Activated naive CD8-positive, alpha-beta T cell treated with anti-CD3 and anti-CD28 coated beads for 36 hours (primary cell): ENCODE measurements at regions not wholly inside any gene's neighbourhood (a gene's known extent, or its start where the extent isn't known, plus 50 kb on each side); places are given as distances from the start of the nearest gene placed in this dataset.

ENCODE experiments used
- DNase-seq: peaks from one replicate; pipeline ENCODE4 v3.0.0; 2021
- H3K27ac Mint-ChIP-seq: one replicate; pipeline ENCODE4 v1.8.0; 2022; ENCODE audit warnings: mild to moderate bottlenecking, moderate library complexity, mixed read lengths
- H3K27me3 Mint-ChIP-seq: one replicate; pipeline ENCODE4 v1.8.0; 2022; ENCODE audit warnings: mild to moderate bottlenecking, mixed read lengths
- H3K36me3 Mint-ChIP-seq: one replicate; pipeline ENCODE4 v1.8.0; 2021; ENCODE audit warnings: mild to moderate bottlenecking, mixed read lengths
- H3K4me1 Mint-ChIP-seq: one replicate; pipeline ENCODE4 v1.8.0; 2021; ENCODE audit warnings: mixed read lengths
- H3K4me3 Mint-ChIP-seq: one replicate; pipeline ENCODE4 v1.8.0; 2022; ENCODE audit warnings: mild to moderate bottlenecking, moderate library complexity, mixed read lengths
- H3K9me3 Mint-ChIP-seq: one replicate; pipeline ENCODE4 v1.8.0; 2022; ENCODE audit warnings: mixed read lengths

DNA sequence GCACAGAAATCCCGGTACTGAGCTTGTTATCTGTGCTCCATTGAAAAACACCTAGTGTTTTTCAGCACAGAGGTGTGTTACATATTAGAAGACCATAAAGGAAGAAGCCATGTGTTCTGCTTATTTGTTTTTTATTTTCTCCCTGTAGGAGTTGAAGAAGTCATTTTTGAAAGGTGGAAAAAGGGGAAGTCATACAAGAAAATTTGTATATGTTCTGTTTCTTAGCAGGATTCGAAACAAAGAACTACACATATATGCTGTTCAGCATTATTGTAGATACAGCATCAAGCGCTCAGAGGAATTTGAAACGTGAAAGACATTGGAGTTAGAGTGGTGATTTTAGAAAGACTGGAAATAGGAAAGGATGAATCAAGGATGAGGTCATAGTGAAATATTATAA, 345.3 kb upstream of the ADGRL2 start:
- no peak for DNase-seq
- H3K36me3 Mint-ChIP-seq, result no peaks in the 10 kb centered on the region
- H3K27me3 Mint-ChIP-seq, result no peaks in the 10 kb centered on the region
- no peaks in the 10 kb centered on the region for H3K4me1 Mint-ChIP-seq
- no peak overlapping the region for H3K4me3 Mint-ChIP-seq
- no peak overlapping the region for H3K27ac Mint-ChIP-seq
- no peaks in the 10 kb centered on the region for H3K9me3 Mint-ChIP-seq

DNA sequence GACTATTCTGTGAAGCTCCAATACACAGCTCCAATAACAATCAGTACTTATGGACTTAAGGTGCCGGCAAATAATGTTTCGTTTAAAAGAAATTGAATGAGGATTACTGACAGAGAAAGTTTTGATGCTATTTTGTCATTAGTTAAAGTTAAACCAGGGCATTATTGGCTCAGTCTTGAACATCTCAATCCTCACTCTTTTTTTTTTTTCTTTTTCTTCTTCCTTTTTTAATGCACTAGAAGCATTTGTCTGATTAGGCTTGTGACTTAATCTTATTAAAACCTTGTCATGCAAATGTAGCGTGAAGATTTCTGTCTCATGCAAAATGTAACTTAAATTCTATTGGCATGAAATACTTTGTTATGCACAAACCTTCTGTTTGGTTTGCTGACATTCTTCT, 346.8 kb upstream of the ADGRL2 start:
- H3K4me1 Mint-ChIP-seq, result no peaks in the 10 kb centered on the region
- H3K36me3 Mint-ChIP-seq, result no peaks in the 10 kb centered on the region
- no peak for DNase-seq
- H3K27ac Mint-ChIP-seq, result no peak overlapping the region
- H3K9me3 Mint-ChIP-seq, result no peaks in the 10 kb centered on the region
- H3K27me3 Mint-ChIP-seq, result no peaks in the 10 kb centered on the region
- H3K4me3 Mint-ChIP-seq, result no peak overlapping the region

DNA sequence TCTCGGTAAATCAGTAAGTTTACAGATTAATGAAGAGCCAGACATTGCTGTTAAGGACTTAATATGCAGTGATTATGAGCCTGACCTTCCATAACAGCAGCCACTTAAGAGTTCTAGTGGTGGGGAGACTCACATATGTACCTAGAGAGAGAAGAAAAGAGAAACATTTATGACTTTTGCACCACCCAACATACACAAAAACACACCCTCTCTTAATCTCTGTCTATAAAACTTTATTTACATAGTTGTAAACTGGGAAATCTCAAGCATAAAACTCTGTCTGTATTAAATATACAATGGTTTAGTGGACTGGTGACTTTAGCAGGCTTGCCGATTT, 347.4 kb upstream of the ADGRL2 start:
- H3K4me3 Mint-ChIP-seq, result no peak overlapping the region
- no peaks in the 10 kb centered on the region for H3K9me3 Mint-ChIP-seq
- H3K27ac Mint-ChIP-seq, result no peak overlapping the region
- no peak for DNase-seq
- H3K36me3 Mint-ChIP-seq, result no peaks in the 10 kb centered on the region
- H3K27me3 Mint-ChIP-seq, result no peaks in the 10 kb centered on the region
- H3K4me1 Mint-ChIP-seq, result no peaks in the 10 kb centered on the region

DNA sequence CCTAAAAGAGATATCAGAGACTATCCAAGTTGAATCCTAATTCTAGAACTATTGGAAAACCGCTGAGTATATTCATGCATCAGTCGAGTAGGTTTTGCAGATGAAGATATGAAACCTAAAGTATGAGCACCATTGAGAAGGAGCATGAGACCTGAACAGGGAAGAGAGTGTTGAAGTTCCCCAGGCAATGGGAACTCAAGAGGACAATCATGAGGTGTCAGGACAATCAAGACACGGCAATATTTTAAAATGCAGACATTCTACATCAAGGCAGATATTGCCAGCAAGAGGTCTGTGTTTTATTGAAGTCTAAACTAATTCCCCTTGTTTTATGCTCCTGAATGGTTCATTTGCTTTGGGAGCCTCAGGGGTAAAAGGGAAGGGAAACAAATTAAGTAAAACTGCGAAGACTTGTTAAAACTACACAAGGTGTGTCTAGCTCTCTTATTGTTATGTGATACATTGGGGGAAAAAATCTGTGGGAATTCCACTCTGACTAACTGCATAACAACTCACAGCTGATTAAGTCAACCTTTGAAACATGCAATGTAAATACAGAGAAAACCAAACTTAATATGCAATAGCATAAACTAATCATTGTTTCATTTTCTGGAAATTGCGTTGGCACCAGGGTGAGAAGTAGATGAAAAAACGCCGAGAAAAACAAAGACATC, 347.9 kb upstream of the ADGRL2 start:
- H3K27me3 Mint-ChIP-seq, result no peaks in the 10 kb centered on the region
- H3K4me3 Mint-ChIP-seq, result no peak overlapping the region
- H3K27ac Mint-ChIP-seq, result no peak overlapping the region
- no peaks in the 10 kb centered on the region for H3K4me1 Mint-ChIP-seq
- H3K36me3 Mint-ChIP-seq, result no peaks in the 10 kb centered on the region
- DNase-seq, result no peak
- no peaks in the 10 kb centered on the region for H3K9me3 Mint-ChIP-seq

DNA sequence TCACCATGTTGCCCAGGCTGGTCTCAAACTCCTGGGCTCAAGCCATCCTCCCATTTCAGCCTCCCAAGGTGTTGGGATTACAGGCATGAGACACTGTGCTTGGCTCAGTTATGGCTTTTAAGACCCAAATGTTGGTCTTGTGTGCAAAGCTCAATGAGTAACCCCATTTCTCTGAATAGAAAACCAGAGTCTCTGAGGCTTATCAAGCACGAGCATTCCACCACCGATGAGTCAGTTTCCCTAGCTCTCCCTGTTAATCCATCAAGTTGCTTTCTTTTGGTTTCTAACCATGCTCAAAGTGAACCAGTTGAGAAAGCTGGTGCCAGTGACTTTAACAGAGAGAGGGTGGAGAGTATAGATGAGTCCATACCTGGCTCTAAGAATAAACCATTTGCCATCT, 350.9 kb upstream of the ADGRL2 start:
- no peaks in the 10 kb centered on the region for H3K9me3 Mint-ChIP-seq
- no peaks in the 10 kb centered on the region for H3K27me3 Mint-ChIP-seq
- no peak overlapping the region for H3K27ac Mint-ChIP-seq
- no peaks in the 10 kb centered on the region for H3K4me1 Mint-ChIP-seq
- H3K36me3 Mint-ChIP-seq, result no peaks in the 10 kb centered on the region
- DNase-seq, result no peak
- H3K4me3 Mint-ChIP-seq, result no peak overlapping the region

DNA sequence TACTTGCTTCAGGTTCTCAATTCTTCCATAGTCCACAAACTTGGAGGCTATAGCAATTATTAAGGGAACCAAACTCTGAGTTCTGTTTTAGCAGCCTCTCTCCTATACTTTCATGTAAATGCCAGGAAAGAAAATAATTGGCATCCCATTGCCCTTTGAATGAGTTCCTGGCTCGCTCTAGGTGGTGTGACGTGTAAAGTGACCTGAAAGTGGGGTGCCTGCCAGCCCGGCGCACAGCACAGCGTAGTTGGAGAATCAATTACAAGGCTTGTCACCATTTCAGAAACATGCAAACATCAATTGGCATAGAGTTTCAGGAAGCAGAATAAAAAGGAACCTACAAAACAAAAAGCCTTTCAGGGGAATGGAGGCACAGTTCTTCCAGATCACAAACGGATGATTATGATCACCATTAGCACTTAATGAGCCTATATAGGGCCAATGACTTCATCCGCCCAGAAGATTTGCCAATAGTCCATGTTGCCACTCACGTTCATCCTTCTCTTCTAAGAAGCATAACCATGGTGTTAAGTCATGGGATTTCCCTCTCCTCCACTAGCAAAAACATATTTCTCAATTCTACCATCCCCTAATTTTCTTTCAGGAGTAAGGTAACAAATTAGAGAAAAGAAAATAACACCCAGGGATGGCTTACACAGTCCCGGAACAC, 354.6 kb upstream of the ADGRL2 start:
- H3K4me1 Mint-ChIP-seq, result no peaks in the 10 kb centered on the region
- H3K4me3 Mint-ChIP-seq, result no peak overlapping the region
- no peaks in the 10 kb centered on the region for H3K36me3 Mint-ChIP-seq
- no peak for DNase-seq
- H3K27ac Mint-ChIP-seq, result no peak overlapping the region
- no peaks in the 10 kb centered on the region for H3K27me3 Mint-ChIP-seq
- H3K9me3 Mint-ChIP-seq, result no peaks in the 10 kb centered on the region

DNA sequence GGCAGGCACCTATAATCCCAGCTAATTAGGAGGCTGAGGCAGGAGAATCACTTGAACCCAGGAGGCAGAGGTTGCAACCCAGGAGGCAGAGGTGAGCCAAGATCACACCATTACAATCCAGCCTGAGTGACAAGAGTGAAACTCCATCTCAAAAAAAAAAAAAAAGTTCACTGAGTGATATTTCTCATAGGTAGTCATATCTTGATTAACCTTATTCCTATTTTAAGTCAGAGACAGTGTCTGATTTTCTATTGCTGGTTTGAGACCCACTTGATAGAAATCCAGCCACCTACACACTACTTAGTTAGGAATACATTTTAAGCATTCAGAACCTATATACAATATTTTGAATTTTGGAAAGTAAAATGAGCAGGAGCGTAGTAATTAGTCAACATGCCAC, 357.4 kb upstream of the ADGRL2 start:
- Mint-ChIP-seq H3K4me3 (no peak overlapping the region), H3K4me1 (no peaks in the 10 kb centered on the region), H3K9me3 (no peaks in the 10 kb centered on the region), H3K27ac (no peak overlapping the region), H3K36me3 (no peaks in the 10 kb centered on the region), H3K27me3 (no peaks in the 10 kb centered on the region)
- DNase-seq, result no peak

DNA sequence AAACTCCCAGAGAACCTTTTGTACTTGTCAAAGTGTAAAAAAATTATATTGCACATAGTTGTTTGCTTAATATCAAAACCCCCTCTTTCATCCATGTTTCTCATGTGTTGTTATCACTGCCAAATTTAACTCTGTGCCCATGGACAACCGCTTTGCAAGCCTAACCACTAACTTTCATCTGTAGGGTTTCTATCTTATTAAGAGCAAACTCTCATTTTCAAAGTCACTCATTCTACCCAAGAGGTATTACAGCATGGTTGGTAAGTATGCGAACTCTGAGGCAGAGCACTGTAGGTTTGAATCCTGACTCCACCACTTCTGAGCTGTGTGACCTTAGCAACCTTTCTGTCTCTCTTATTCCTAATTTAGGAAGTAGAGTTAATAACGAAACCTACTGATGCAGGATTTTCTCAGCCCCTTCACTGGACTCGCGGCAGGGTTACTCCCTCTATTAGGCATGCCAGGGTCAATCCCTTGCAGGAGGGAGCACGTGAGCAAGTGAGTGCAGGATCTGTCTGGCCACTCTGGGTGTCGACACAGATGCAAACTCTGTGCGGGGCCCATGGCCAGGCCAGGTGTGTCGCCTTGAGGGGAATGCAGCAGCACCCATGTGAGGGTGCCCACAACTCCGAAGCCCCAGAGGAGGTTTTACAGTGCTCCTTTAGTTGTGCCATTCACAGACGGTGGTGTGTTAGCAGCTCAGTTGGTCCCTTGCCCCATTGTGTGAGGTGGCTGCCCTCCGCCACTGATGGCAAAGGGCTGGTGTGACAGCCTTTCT, 361.5 kb upstream of the ADGRL2 start:
- no peaks in the 10 kb centered on the region for H3K9me3 Mint-ChIP-seq
- H3K4me3 Mint-ChIP-seq, result no peak overlapping the region
- no peaks in the 10 kb centered on the region for H3K27me3 Mint-ChIP-seq
- no peak for DNase-seq
- H3K36me3 Mint-ChIP-seq, result no peaks in the 10 kb centered on the region
- no peak overlapping the region for H3K27ac Mint-ChIP-seq
- no peaks in the 10 kb centered on the region for H3K4me1 Mint-ChIP-seq

DNA sequence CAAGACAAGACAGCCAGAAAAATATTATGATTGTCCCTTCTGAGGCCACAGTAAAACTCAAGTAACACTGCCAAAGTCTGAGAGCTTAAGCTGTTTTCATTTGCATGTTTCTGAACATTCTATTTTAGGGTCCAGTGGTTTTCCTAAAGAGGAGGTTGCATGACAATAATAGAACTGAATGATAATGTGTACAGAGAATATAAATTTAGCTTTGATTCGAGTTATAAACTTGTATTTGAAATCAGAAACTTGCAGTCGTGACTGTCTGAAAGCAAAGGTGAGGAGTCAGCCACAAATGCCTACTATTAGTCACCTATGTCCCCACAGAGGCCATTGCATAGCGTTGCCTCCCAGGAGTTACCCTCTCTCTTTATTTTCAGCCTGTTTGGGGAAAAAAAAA, 363.1 kb upstream of the ADGRL2 start:
- Mint-ChIP-seq H3K27me3 (no peaks in the 10 kb centered on the region), H3K36me3 (no peaks in the 10 kb centered on the region), H3K9me3 (no peaks in the 10 kb centered on the region), H3K4me3 (no peak overlapping the region), H3K27ac (no peak overlapping the region), H3K4me1 (no peaks in the 10 kb centered on the region)
- no peak for DNase-seq

DNA sequence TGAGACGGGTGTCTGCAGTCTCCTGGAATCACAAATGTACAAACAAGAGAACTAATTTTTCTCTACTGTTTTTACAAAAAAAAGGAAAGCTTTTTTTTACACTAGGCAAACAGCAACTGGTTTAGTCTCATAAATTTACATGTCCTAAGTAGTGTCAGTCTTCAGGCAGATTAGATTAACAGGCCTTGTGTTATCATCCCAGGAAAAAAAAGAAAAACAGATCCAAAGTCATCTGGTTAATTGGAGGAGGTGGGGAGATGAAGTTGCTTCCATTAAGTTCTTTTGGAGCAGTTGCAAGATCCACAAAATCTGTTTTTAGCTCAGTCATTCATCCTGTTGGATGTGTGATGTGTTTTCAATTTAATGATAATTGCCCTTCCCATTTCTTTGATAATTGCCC, 363.5 kb upstream of the ADGRL2 start:
- no peaks in the 10 kb centered on the region for H3K27me3 Mint-ChIP-seq
- H3K4me1 Mint-ChIP-seq, result no peaks in the 10 kb centered on the region
- DNase-seq, result no peak

DNA sequence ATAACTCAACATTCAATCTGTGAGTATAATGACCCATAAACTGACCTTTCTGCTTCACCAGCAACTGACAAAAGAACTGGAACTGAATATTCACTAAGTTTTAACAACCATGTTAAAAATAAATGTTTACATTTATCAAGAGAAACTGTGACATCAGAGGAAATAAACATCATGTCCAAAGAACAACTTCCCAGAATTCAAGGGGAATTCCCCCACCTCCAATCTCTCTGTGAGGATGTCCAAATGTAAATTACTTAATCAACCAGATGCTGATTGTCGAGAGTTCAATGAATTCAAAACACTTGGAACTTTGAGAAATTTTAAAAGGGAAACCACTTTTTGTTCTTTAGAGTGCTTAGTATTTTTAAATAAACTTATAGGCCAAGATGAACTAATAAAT, 365.6 kb upstream of the ADGRL2 start:
- no peak for DNase-seq
- no peaks in the 10 kb centered on the region for H3K27me3 Mint-ChIP-seq
- H3K4me3 Mint-ChIP-seq, result no peak overlapping the region
- no peaks in the 10 kb centered on the region for H3K9me3 Mint-ChIP-seq
- H3K36me3 Mint-ChIP-seq, result no peaks in the 10 kb centered on the region
- no peaks in the 10 kb centered on the region for H3K4me1 Mint-ChIP-seq
- no peak overlapping the region for H3K27ac Mint-ChIP-seq

More for the DNA sequence above, 363.5 kb upstream of the ADGRL2 start:
- H3K27ac Mint-ChIP-seq, result no peak overlapping the region
- H3K4me3 Mint-ChIP-seq, result no peak overlapping the region
- no peaks in the 10 kb centered on the region for H3K9me3 Mint-ChIP-seq
- no peaks in the 10 kb centered on the region for H3K36me3 Mint-ChIP-seq

DNA sequence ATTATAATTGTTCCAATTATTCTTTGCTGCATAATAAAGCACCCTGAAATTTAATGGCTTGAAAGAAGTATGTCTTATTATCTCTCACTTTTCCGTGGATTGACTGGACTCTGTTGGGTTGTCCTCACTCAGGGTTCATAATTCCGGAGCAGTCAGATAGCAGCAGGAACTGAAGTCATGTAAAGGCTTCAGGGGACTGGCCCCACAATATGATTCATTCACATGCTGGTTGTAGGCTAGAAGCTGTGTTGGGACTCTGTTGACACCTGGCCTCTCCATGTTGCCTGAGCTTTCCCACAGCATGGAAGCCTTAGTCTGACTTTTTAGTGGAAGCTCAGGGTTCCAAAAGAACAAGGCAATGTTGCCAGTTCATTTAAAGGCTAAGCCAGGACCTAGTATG, 367.1 kb upstream of the ADGRL2 start:
- no peaks in the 10 kb centered on the region for H3K27me3 Mint-ChIP-seq
- no peaks in the 10 kb centered on the region for H3K36me3 Mint-ChIP-seq
- H3K4me3 Mint-ChIP-seq, result no peak overlapping the region
- H3K27ac Mint-ChIP-seq, result no peak overlapping the region
- H3K9me3 Mint-ChIP-seq, result no peaks in the 10 kb centered on the region
- H3K4me1 Mint-ChIP-seq, result no peaks in the 10 kb centered on the region
- DNase-seq, result no peak

DNA sequence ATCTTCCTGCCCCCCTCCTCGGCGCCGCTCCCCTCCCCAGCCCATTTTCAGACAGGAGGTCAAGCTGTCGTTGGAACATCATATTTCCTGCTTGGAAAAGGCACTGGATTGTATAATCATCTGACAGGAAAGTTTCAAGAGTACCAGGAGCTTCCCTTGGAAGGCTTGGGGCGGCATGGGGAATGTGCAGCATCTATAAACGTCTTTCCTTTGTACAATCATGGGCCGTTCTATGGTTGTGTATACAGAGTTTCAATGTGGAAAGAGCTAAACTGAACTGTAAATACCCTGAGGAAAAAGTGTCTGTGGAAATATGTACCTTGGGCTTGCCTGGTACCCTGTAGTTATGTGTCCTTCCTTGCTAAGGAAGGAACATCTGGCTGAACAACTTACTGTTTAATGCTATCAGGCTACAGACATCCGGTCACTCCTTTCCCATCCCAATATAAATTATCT, 368.1 kb upstream of the ADGRL2 start:
- Mint-ChIP-seq H3K27me3 (no peaks in the 10 kb centered on the region), H3K9me3 (no peaks in the 10 kb centered on the region), H3K36me3 (no peaks in the 10 kb centered on the region), H3K4me1 (no peaks in the 10 kb centered on the region), H3K4me3 (no peak overlapping the region), H3K27ac (no peak overlapping the region)
- DNase-seq, result no peak

DNA sequence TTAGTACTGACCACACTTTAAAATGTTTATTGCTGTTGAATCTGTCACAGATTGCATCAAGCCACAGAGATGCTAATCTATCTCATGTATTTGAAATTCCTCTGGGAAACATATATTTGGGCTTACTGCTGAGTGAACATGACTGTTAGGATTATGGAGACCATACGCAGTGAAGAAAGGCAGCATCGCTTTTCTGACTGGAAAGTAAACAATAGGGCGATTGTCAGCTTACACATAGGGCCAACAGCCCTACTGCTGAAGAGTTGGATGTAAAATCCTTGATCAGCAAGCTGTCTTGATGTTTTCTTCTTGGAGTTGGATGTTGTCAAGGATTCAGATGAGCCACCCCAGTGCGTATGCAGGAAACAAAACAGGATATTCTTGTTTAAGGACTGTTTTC, 368.7 kb upstream of the ADGRL2 start:
- Mint-ChIP-seq H3K36me3 (no peaks in the 10 kb centered on the region), H3K27me3 (no peaks in the 10 kb centered on the region), H3K9me3 (no peaks in the 10 kb centered on the region), H3K27ac (no peak overlapping the region), H3K4me1 (no peaks in the 10 kb centered on the region), H3K4me3 (no peak overlapping the region)
- DNase-seq, result no peak

DNA sequence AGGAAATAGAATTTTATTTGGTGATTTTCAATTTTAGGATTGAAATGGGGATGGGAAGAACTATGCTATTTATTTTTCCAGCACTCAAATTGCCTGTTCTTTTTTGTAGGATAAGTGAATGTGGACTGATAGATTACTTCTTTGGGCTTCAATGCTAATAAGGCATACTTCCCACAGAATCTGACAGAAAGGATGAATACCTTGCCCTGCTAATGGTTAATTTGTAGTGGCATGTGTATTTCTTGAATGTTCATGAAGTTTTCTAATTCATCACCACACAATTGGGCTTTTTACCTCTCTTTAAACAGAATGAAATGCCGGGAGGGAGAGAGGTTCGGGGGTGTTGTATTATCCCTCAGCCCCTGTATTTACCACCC, 369.1 kb upstream of the ADGRL2 start:
- Mint-ChIP-seq H3K4me3 (no peak overlapping the region), H3K9me3 (no peaks in the 10 kb centered on the region)

More for the DNA sequence above, 369.1 kb upstream of the ADGRL2 start:
- no peaks in the 10 kb centered on the region for H3K4me1 Mint-ChIP-seq
- H3K27ac Mint-ChIP-seq, result no peak overlapping the region
- no peak for DNase-seq
- H3K36me3 Mint-ChIP-seq, result no peaks in the 10 kb centered on the region
- no peaks in the 10 kb centered on the region for H3K27me3 Mint-ChIP-seq
